ENCODE measurements at regions not wholly inside any gene's neighbourhood (a gene's known extent, or its start where the extent isn't known, plus 50 kb on each side); places are given as distances from the start of the nearest gene placed in this dataset.

- no peak for TF ChIP-seq POLR2AphosphoS2 (conservative IDR thresholded peaks at IDR 0.05; ENCODE audit: low read length)
Observed at GRCh38 chr9:88738709-88739108, 203.7 kb downstream of the NXNL2 start (continued).

GRCh38 chr9:88739373-88739772 lies 204.4 kb downstream of the NXNL2 start:
- Histone ChIP-seq H3K9me3 (no peaks in the 10 kb centered on the region), H3K4me2 (no peak overlapping the region), H3K27ac (no peak overlapping the region), H3K4me1 (0 out of 3 replicates have a peak, but pooled peaks cover 8% of the 10 kb centered on the region), H3K4me3 (no peak overlapping the region)
- ATAC-seq (no peak), FAIRE-seq (no peak), DNase-seq (ENCODE audit: low read depth in 1 of 2, low spot score in 1 of 2) (no peak)
- no peak for TF ChIP-seq TFCP2L1 (CRISPR knock-in tag; IDR thresholded peaks at IDR 0.05)
- no peak for TF ChIP-seq USF2 (IDR thresholded peaks at IDR 0.05)
- POLR2A ChIA-PET: no interaction called here
- 31% methylated on average over 2 of the region's 2 CpGs for WGBS (ENCODE audit: missing lambda C conversion rate)
- CTCF ChIA-PET: interaction anchor here (1.0 to 1.3 kb wide), 3 partner anchors 10 to 20 kb away, joined by 3 read pairs; no protein-coding TSS in a partner anchor

DNA sequence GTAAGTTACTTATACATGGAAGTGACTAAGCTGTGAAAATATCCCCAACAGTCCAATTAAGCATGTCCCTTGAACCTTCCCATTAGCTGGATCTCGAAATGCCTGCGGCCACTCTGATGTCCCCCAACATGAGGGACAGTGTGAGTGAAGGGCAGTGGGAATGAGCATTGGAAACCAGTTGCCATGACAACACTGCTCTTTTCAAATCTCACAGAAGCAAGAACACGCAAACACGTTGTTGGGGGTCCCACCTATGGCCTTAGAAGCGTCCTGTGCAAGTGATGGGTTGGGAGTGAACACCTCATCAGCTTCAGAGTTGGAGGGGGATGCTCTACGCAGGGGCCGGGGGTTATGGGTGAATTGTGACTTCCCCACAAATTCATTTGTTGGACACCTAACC lies 205.9 kb downstream of the NXNL2 start:
- no peak overlapping the region for H3K27ac ChIP-seq
- ChIA-PET CTCF (interaction anchor here (0.9 kb wide), 2 partner anchors 8 to 11 kb away, joined by 3 read pairs; no protein-coding TSS in a partner anchor), POLR2A (no interaction called here)
- no peak for TF ChIP-seq REST (IDR thresholded peaks at IDR 0.05)
- TF ChIP-seq RNF2 (IDR thresholded peaks at IDR 0.05; ENCODE audit: borderline replicate concordance, low read depth): no peak
- no peak for TF ChIP-seq E2F6 (IDR thresholded peaks at IDR 0.05; ENCODE audit: borderline replicate concordance, low read depth)
- FAIRE-seq (no peak), ATAC-seq (no peak), DNase-seq (ENCODE audit: low read depth in 1 of 2, low spot score in 1 of 2) (no peak)
- H3K4me1 ChIP-seq: peaks cover 8% of the 10 kb centered on the region; the same call in 1 of the 3 replicates
- no peak overlapping the region for H3K4me2 ChIP-seq
- WGBS (ENCODE audit: missing lambda C conversion rate): 78% methylated on average over 7 of the region's 7 CpGs
- no peaks in the 10 kb centered on the region for H3K9me3 ChIP-seq
- no peak overlapping the region for H3K4me3 ChIP-seq

DNA sequence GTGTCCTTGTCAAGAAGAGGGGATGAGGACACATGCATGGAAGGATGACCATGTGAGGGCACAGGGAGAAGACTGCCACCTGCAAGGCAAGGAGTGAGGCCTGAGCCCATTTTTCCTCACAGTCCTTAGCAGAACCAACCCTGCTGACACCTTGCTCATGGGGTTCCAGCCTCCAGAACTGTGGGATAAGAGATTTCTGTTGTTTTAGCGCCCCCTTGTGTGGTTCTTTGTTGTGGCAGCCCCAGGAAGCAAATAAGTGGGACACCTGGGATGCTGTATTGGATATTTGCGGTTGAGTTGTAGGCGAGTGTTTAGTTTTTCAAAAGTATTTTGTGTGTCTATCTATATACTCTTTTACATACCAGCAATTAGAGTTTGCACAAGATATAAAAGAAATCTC lies 206.4 kb downstream of the NXNL2 start:
- WGBS (ENCODE audit: missing lambda C conversion rate): 61% methylated on average over 3 of the region's 3 CpGs
- no peaks in the 10 kb centered on the region for H3K9me3 ChIP-seq
- no peak overlapping the region for H3K4me2 ChIP-seq
- peak in 1 of 2 experiments; percentile 44 for DNase-seq (ENCODE audit: low read depth in 1 of 2, low spot score in 1 of 2)
- ATAC-seq: peak in 1 of 2 experiments; percentile 63; a peak in 3 of 6 replicates
- FAIRE-seq: no peak
- TF ChIP-seq JUN (IDR thresholded peaks at IDR 0.05) (no peak), FOXS1 (CRISPR knock-in tag; IDR thresholded peaks at IDR 0.05) (no peak), NFE2L2 (conservative IDR thresholded peaks at IDR 0.05; ENCODE audit: low read length) (no peak), HOXA7 (CRISPR knock-in tag; IDR thresholded peaks at IDR 0.05) (no peak), CHD2 (IDR thresholded peaks at IDR 0.05; ENCODE audit: low read length, partially characterized antibody) (no peak), SMC3 (IDR thresholded peaks at IDR 0.05) (peak; percentile 50), POLR2A (IDR thresholded peaks at IDR 0.05; ENCODE audit: low read length) (no peak), RAD21 (conservative IDR thresholded peaks at IDR 0.05 in 1 of 2, IDR thresholded peaks at IDR 0.05 in 1 of 2) (peak; percentile 46 to 55; a peak in 4 of 5 replicates), CBX2 (IDR thresholded peaks at IDR 0.05; ENCODE audit: borderline replicate concordance, low read depth) (no peak), CBX8 (IDR thresholded peaks at IDR 0.05) (no peak)
- TF ChIP-seq, protein P1, sequence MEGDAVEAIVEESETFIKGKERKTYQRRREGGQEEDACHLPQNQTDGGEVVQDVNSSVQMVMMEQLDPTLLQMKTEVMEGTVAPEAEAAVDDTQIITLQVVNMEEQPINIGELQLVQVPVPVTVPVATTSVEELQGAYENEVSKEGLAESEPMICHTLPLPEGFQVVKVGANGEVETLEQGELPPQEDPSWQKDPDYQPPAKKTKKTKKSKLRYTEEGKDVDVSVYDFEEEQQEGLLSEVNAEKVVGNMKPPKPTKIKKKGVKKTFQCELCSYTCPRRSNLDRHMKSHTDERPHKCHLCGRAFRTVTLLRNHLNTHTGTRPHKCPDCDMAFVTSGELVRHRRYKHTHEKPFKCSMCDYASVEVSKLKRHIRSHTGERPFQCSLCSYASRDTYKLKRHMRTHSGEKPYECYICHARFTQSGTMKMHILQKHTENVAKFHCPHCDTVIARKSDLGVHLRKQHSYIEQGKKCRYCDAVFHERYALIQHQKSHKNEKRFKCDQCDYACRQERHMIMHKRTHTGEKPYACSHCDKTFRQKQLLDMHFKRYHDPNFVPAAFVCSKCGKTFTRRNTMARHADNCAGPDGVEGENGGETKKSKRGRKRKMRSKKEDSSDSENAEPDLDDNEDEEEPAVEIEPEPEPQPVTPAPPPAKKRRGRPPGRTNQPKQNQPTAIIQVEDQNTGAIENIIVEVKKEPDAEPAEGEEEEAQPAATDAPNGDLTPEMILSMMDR (IDR thresholded peaks at IDR 0.05): peak; percentile 44
- CTCF ChIA-PET: no interaction called here
- H3K4me3 ChIP-seq: no peak overlapping the region
- peaks cover 12% of the 10 kb centered on the region; the same call in 2 of the 3 replicates for H3K4me1 ChIP-seq
- POLR2A ChIA-PET: no interaction called here
- no peak overlapping the region for H3K27ac ChIP-seq
